GM12873 (cell line): ENCODE measurements at regions not wholly inside any gene's neighbourhood (a gene's known extent, or its start where the extent isn't known, plus 50 kb on each side); places are given as distances from the start of the nearest gene placed in this dataset.

Experiments used
- TF ChIP-seq, protein P1 (sequence below): IDR thresholded peaks from 2 replicates; pipeline ENCODE4 v1.5.1; 2012; ENCODE audit warnings: low read depth, mild to moderate bottlenecking, moderate library complexity, low read length, control low read depth; ENCODE audit not compliant: insufficient read depth; ENCODE audit errors: missing control alignments

DNA sequence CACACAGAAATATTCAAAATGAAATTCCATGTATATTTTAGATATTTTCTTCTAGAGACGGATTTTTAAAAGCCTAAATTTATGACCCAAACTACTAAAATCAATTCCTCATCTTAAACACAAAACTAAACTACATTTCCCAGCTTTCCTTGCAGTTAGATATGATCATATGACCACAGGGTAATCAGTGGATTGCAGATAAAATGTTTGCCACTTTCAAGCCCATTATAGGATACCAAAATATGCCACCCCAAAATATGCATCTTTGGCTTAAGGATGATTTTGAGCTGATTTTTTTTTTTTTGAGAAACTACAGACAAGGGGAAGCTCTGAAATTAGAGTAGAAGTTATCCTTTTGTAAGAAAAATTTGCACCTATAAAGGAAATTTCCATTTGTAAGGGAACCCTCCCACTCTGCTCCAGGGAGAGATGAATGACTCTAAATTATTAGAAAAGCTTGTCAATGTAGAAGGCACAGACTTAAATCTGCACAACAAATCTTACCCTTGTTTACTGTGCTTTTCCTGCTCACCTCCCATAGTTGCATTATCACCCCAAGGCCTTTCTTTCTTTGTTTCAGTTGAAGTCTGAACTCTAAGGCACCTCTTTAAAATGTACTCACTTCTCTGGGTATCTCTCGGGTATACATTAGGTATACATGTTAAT, 503.0 kb downstream of the PDHA2 start:
- TF ChIP-seq, protein P1, sequence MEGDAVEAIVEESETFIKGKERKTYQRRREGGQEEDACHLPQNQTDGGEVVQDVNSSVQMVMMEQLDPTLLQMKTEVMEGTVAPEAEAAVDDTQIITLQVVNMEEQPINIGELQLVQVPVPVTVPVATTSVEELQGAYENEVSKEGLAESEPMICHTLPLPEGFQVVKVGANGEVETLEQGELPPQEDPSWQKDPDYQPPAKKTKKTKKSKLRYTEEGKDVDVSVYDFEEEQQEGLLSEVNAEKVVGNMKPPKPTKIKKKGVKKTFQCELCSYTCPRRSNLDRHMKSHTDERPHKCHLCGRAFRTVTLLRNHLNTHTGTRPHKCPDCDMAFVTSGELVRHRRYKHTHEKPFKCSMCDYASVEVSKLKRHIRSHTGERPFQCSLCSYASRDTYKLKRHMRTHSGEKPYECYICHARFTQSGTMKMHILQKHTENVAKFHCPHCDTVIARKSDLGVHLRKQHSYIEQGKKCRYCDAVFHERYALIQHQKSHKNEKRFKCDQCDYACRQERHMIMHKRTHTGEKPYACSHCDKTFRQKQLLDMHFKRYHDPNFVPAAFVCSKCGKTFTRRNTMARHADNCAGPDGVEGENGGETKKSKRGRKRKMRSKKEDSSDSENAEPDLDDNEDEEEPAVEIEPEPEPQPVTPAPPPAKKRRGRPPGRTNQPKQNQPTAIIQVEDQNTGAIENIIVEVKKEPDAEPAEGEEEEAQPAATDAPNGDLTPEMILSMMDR: no peak

DNA sequence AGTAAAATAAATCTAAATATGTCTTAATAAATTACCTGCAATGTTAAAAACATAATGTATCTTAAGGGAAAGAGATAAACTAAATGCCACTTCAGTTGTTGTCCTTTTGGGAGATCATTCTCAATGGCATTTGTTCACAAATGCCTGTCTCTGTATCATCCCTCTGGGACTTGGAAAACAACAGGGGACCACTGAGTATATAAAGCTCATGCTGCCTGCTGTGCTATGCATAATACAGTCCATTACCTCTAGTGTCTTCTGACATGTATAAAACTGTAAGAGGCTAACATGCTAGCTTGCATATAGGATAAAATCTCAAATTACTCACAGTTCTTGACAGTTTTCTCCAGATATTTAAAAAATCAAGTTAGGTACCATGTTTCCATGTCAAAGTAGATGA, 503.9 kb downstream of the PDHA2 start:
- TF ChIP-seq, protein P1: no peak

DNA sequence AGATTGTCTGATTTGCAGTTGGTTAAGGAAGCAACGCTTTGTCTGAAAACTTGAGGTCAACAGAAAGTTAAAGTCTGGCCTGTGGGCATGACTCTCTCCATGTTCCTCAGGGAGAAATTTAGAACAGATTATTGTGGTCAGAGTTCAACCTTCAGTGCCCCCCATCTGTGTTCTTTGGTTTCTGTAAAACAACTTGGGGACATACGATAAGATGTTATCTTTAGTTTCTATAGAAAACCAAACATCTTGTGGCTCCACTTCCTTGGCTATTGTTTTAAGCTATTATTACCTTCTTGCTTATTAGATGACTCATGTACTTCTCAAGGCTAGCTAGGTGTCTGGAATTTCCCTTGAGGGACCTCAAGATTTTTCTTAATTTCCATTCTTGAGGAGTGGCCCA, 507.7 kb downstream of the PDHA2 start:
- TF ChIP-seq, protein P1: no peak

DNA sequence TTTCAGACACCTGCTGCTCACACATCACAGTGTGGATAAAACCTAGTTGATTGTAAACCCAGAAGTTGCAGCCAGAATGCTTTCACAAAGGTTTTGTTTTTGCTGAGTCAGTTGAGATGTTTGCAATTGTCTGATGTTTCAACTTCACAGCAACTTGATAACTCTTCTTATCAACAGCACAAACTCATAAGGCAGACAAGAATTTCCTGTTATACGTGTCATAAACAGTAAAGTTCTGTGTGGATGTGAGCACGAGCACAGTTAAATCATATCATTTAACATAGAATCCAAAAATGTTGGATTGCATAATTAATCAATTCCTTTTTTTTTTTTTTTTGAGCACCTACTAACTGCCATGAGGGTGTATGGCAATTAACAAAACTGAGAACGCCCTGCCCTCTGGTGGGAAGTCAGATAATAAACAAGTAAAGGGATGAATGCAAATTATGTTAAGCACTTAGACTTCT, 512.2 kb downstream of the PDHA2 start:
- TF ChIP-seq, protein P1: peak; percentile 27

DNA sequence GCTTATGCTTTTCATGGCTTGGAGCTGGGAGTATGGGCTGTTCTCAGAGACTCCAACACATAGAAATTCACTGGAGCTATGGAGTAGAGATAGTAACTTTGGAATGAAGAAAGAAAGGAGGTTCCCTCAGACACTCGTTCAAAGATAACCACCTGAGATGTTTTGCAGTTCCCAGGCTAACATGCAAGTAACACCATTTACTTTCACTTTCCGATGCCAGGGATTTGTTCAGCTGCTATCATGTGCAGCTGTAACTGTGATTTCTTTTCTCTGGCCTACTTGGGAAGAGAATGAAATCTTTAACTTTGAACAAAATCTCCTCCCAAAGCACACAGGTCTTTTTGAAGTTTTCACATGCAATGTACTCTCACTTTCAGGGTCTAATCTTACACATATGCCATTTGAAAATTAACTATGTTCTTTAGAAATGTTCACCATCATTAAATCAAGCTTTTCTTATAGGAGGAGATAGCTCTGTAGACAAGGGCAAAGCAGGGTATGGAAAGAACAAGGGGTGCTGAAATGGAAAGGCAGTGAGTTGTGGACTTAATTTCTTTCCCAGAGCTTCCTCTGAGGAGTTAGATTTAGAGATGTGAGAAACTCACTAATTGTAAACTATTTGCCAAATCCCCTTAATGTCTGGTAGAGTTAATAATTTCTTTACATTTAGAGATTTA, 514.3 kb downstream of the PDHA2 start:
- TF ChIP-seq, protein P1: no peak

DNA sequence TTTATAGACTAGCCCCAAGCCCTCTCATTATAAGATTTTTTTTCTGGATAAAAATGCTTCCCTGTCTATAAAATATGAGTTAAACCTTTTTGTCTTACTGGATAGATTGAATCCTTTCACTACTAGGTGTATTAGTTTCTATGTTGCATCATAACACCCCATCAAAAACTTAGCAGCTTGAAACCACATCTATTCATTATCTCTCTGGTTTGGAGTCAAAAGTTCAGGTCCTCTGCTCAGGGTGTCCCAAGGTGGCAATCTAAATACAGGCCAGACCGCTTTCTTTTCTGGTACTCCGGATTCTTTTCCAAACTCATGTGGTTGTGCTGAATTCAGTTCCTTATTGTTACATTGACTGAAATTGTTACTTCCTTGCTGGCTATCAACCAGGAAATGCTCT, 515.5 kb downstream of the PDHA2 start:
- TF ChIP-seq, protein P1: no peak

DNA sequence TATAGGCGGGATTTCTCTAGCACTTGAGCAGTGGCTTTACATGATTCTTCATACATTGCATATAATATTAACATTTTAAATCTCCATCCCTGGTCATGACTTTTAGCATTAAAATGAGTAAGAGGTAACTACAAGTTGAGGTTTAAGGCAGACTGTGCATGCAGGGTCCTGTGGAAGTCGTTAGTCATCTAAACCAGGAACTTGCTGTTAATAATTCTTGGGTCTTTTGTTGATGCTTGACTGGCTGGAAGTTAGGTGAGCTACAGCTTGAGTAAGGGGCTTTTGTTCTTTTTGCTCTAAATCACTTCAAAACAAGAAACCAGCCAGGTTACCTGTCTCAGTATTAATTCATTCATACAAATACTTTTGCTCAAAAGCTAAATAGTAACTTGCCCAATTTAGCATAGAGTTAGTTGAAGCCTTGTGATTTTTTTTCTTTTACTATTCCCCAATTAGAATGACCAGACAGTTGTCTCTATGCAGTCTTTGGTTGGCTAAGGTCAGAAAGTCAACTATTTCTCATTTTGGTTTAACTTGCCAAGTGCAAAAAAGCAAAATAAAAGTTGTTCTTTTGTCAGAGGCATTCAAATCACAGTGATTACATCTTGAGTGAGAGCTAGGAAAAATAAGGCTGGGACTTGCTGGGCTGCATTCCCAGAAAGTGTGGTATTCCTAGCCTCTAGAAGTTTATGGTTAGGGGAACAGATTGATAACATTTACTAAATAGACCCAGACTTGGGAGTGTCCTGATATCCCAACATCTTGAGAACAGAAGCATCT, 516.9 kb downstream of the PDHA2 start:
- TF ChIP-seq, protein P1: no peak
